ENCODE measurements at regions not wholly inside any gene's neighbourhood (a gene's known extent, or its start where the extent isn't known, plus 50 kb on each side); places are given as distances from the start of the nearest gene placed in this dataset.

GRCh38 chr5:108661590-108662219, 86.0 kb upstream of the FER start:
- no peak for TF ChIP-seq CTCF (IDR thresholded peaks at IDR 0.05; ENCODE audit: low read depth, low read length, missing control alignments)
- H3K4me3 ChIP-seq (ENCODE audit: low read depth, low read length): no peak overlapping the region
- DNase-seq (ENCODE audit: low read depth): no peak
- in situ Hi-C loops (cut with HindIII; ENCODE audit: low sequenced_read_pairs): no loop called here

GRCh38 chr5:108661024-108661423, 86.7 kb upstream of the FER start:
- DNase-seq (ENCODE audit: low read depth): no peak
- in situ Hi-C loops (cut with HindIII; ENCODE audit: low sequenced_read_pairs): no loop called here
- TF ChIP-seq CTCF (IDR thresholded peaks at IDR 0.05; ENCODE audit: low read depth, low read length, missing control alignments): no peak
- no peak overlapping the region for H3K4me3 ChIP-seq (ENCODE audit: low read depth, low read length)

- no peak for TF ChIP-seq CTCF (IDR thresholded peaks at IDR 0.05; ENCODE audit: low read depth, low read length, missing control alignments)
- H3K4me3 ChIP-seq (ENCODE audit: low read depth, low read length): no peak overlapping the region
- DNase-seq (ENCODE audit: low read depth): no peak
- in situ Hi-C loops (cut with HindIII; ENCODE audit: low sequenced_read_pairs): no loop called here
These were observed 87.4 kb upstream of the FER start for GRCh38 chr5:108660291-108660690.

GRCh38 chr5:108659531-108659930, 88.2 kb upstream of the FER start:
- DNase-seq (ENCODE audit: low read depth): no peak
- H3K4me3 ChIP-seq (ENCODE audit: low read depth, low read length): no peak overlapping the region
- in situ Hi-C loops (cut with HindIII; ENCODE audit: low sequenced_read_pairs): no loop called here
- no peak for TF ChIP-seq CTCF (IDR thresholded peaks at IDR 0.05; ENCODE audit: low read depth, low read length, missing control alignments)

- TF ChIP-seq CTCF (IDR thresholded peaks at IDR 0.05; ENCODE audit: low read depth, low read length, missing control alignments): no peak
- in situ Hi-C loops (cut with HindIII; ENCODE audit: low sequenced_read_pairs): no loop called here
These were observed 91.8 kb upstream of the FER start for GRCh38 chr5:108655750-108656450.

GRCh38 chr5:108654051-108654450, 93.6 kb upstream of the FER start:
- DNase-seq (ENCODE audit: low read depth): no peak
- H3K4me3 ChIP-seq (ENCODE audit: low read depth, low read length): no peak overlapping the region
- in situ Hi-C loops (cut with HindIII; ENCODE audit: low sequenced_read_pairs): no loop called here
- no peak for TF ChIP-seq CTCF (IDR thresholded peaks at IDR 0.05; ENCODE audit: low read depth, low read length, missing control alignments)

More at GRCh38 chr5:108655750-108656450, 91.8 kb upstream of the FER start:
- peak; percentile 59 for DNase-seq (ENCODE audit: low read depth)
- H3K4me3 ChIP-seq (ENCODE audit: low read depth, low read length): no peak overlapping the region

Data from astrocyte of the cerebellum (primary cell).